Tibial nerve (tissue), 4 donors: ENCODE measurements at regions not wholly inside any gene's neighbourhood (a gene's known extent, or its start where the extent isn't known, plus 50 kb on each side); places are given as distances from the start of the nearest gene placed in this dataset.

Source experiments
- DNase-seq, 2 donors: peaks; one replicate each; pipeline ENCODE4 v3.0.0-alpha.2; 2019; ENCODE audit warnings: low spot score in 2 of 2
- H3K27ac ChIP-seq, 4 donors: fragments of 200-600 bp; sonication (generic) in 3 of 4; one replicate each; pipeline ENCODE4 v1.5.1; 2017 to 2019; ENCODE audit warnings: mild to moderate bottlenecking in 1 of 4
- H3K27me3 ChIP-seq, 2 donors: fragments of 200-600 bp; sonication (generic) in 1 of 2; one replicate each; pipeline versions ENCODE4 v1.5.1 to v1.6.0; 2017 to 2019
- H3K36me3 ChIP-seq, 3 donors: fragments of 200-600 bp; sonication (generic); one replicate each; pipeline ENCODE4 v1.5.1; 2018 to 2019
- H3K4me1 ChIP-seq, 4 donors: fragments of 200-600 bp; sonication (generic) in 3 of 4; one replicate each; pipeline ENCODE4 v1.5.1; 2017 to 2019
- H3K4me3 ChIP-seq, 4 donors: fragments of 200-600 bp; sonication (generic) in 3 of 4; one replicate each; pipeline ENCODE4 v1.5.1; 2017 to 2019; ENCODE audit warnings: mild to moderate bottlenecking in 1 of 4, moderate library complexity in 1 of 4
- H3K9me3 ChIP-seq, 4 donors: fragments of 200-600 bp; sonication (generic) in 3 of 4; one replicate each; pipeline ENCODE4 v1.5.1; 2017 to 2019
- EP300 ChIP-seq, 2 donors: sonication (generic); formaldehyde crosslinking; IDR thresholded peaks; one replicate each; pipeline ENCODE4 v1.6.1; 2017; ENCODE audit warnings: antibody characterized with exemption in 2 of 2, mild to moderate bottlenecking in 1 of 2
- POLR2A ChIP-seq, 2 donors: fragments of 450-650 bp; IDR thresholded peaks; one replicate each; pipeline ENCODE4 v1.6.1; 2017; ENCODE audit warnings: antibody characterized with exemption in 2 of 2, mild to moderate bottlenecking in 2 of 2, moderate library complexity in 2 of 2
- WGBS, 2 donors: methylation state at CpG; one replicate each; pipeline ENCODE4 v1.1.5; 2018; 5-methylcytosine and 5-hydroxymethylcytosine counted together
- TF ChIP-seq, protein P1 (sequence below), 5 experiments: fragments of 200-600 bp in 3 of 5; fragments of 450-650 bp in 2 of 5; sonication (generic) in 3 of 5; IDR thresholded peaks; one replicate each; pipeline ENCODE4 v1.5.1; 2016 to 2019; ENCODE audit warnings: antibody characterized with exemption in 5 of 5, mild to moderate bottlenecking in 3 of 5, moderate library complexity in 2 of 5

DNA sequence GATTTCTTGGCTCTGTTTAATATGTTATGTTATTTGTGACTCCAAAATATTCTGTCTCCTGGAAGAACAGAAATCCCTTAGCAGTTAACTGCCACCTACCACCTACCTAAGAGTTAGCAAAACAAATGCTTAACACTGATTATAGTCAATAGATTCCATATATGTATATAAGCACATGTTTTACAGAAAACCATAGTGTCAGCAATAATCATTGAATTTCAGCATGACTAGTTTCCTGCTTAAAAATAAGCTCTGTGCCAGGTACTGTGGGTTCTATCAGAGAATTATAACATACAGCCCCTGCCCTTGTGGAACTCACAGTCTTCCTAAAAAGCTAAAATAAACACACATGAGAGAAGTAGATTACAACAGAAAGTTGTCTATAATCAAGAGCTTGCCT is 561.9 kb upstream of the CAMK1G start:
- TF ChIP-seq, protein P1, sequence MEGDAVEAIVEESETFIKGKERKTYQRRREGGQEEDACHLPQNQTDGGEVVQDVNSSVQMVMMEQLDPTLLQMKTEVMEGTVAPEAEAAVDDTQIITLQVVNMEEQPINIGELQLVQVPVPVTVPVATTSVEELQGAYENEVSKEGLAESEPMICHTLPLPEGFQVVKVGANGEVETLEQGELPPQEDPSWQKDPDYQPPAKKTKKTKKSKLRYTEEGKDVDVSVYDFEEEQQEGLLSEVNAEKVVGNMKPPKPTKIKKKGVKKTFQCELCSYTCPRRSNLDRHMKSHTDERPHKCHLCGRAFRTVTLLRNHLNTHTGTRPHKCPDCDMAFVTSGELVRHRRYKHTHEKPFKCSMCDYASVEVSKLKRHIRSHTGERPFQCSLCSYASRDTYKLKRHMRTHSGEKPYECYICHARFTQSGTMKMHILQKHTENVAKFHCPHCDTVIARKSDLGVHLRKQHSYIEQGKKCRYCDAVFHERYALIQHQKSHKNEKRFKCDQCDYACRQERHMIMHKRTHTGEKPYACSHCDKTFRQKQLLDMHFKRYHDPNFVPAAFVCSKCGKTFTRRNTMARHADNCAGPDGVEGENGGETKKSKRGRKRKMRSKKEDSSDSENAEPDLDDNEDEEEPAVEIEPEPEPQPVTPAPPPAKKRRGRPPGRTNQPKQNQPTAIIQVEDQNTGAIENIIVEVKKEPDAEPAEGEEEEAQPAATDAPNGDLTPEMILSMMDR (IDR thresholded peaks at IDR 0.05): no peak
- TF ChIP-seq POLR2A (IDR thresholded peaks at IDR 0.05) (no peak), EP300 (IDR thresholded peaks at IDR 0.05) (no peak)
- H3K27ac ChIP-seq: no peak overlapping the region
- no peaks in the 10 kb centered on the region for H3K27me3 ChIP-seq
- no peaks in the 10 kb centered on the region for H3K36me3 ChIP-seq
- no peak overlapping the region for H3K4me3 ChIP-seq
- DNase-seq: no peak
- no peaks in the 10 kb centered on the region for H3K4me1 ChIP-seq
- peaks cover 0 to 21% (median 0%) of the 10 kb centered on the region in 4 donors for H3K9me3 ChIP-seq

DNA sequence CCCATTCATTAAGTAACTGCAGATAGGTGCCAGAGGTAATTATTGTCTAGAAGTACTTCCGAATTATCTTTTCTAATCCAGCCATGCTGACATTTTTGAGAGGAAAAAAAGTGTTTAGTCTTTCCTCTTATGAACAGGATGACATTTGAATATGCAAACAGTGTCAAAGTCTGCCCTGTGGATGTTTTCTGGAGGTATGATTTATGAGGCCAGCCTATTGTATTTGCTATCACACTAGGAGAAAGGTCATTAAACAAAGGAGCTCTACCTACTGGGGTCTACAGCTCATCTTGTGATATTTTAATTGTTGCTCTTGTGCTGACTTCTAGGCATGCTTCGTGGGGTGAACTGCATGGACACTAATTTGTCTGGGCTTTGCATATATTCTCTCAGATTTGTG is 559.7 kb upstream of the CAMK1G start:
- Histone ChIP-seq H3K27me3 (no peaks in the 10 kb centered on the region), H3K36me3 (no peaks in the 10 kb centered on the region), H3K4me1 (no peaks in the 10 kb centered on the region), H3K4me3 (no peak overlapping the region), H3K27ac (no peak overlapping the region), H3K9me3 (peaks cover 0 to 13% (median 0%) of the 10 kb centered on the region in 4 donors)
- no peak for DNase-seq
- no peak for TF ChIP-seq EP300 (IDR thresholded peaks at IDR 0.05)
- no peak for TF ChIP-seq POLR2A (IDR thresholded peaks at IDR 0.05)
- TF ChIP-seq, protein P1 (IDR thresholded peaks at IDR 0.05): no peak
- WGBS, 2 donors: 71 to 76% methylated on average over 2 of the region's 2 CpGs

DNA sequence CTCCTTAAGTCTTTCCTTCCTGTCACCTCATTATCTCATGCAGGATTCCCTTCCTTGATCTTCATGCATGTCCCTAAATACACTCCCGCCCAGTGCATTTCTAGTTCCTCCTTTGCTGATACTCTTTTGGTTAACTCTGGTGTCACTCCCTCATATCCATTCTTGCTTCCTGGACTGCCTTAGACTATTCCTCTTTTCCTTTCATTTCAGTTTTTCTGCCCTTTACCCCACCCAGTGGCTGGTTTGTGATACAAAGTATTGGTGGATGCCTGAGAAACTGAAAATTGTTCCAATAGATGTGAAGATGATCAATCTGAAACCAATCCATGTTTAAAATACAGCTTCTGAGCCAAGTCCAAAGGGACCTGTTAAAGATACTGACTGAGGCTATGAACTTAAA is 553.8 kb upstream of the CAMK1G start:
- DNase-seq: no peak
- no peaks in the 10 kb centered on the region for H3K36me3 ChIP-seq
- WGBS, 2 donors: 79 to 85% methylated on average over 1 of the region's 1 CpG
- no peaks in the 10 kb centered on the region for H3K9me3 ChIP-seq
- H3K27me3 ChIP-seq: no peaks in the 10 kb centered on the region
- TF ChIP-seq, protein P1 (IDR thresholded peaks at IDR 0.05): no peak
- no peak for TF ChIP-seq POLR2A (IDR thresholded peaks at IDR 0.05)
- TF ChIP-seq EP300 (IDR thresholded peaks at IDR 0.05): no peak
- no peak overlapping the region for H3K4me3 ChIP-seq
- H3K27ac ChIP-seq: no peak overlapping the region
- no peaks in the 10 kb centered on the region for H3K4me1 ChIP-seq

DNA sequence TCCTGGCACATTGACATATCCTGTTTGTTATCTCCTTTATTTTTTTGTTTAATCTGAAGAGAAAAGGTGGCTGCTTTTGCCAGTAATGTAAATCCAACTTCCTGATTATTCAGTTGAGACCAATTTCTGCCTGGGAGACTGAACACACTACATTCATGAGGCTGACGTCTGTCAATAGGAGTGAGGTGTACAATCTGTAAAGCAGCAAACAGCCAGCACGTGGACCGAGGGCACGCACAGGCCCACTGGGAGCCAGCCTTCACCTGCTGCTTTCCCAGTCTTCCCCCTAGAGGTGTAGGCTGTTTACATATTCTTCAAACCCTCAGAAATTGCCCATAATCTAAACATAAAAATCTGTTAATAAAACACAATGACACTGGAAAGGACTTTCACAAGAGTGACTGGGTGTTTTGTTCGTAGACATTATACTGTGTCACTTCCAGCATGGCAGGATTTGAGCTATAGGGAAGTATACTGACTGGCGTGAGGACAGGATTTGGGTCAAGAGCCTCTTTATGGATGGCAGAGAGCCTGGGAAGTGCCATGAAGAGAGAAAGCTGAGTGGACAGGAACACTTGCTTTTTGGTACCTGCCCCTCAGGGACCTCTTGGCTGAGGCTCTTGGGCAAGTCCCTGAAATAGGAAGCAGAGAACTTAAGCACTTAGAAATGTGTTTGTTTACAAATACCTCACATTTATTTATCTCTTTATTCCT is 552.9 kb upstream of the CAMK1G start:
- no peak for DNase-seq
- no peak overlapping the region for H3K27ac ChIP-seq
- no peaks in the 10 kb centered on the region for H3K36me3 ChIP-seq
- no peaks in the 10 kb centered on the region for H3K9me3 ChIP-seq
- no peaks in the 10 kb centered on the region for H3K27me3 ChIP-seq
- H3K4me3 ChIP-seq: no peak overlapping the region
- no peak for TF ChIP-seq EP300 (IDR thresholded peaks at IDR 0.05)
- no peak for TF ChIP-seq POLR2A (IDR thresholded peaks at IDR 0.05)
- TF ChIP-seq, protein P1 (IDR thresholded peaks at IDR 0.05): no peak
- no peaks in the 10 kb centered on the region for H3K4me1 ChIP-seq
- WGBS, 2 donors: 67 to 74% methylated on average over 6 of the region's 6 CpGs

DNA sequence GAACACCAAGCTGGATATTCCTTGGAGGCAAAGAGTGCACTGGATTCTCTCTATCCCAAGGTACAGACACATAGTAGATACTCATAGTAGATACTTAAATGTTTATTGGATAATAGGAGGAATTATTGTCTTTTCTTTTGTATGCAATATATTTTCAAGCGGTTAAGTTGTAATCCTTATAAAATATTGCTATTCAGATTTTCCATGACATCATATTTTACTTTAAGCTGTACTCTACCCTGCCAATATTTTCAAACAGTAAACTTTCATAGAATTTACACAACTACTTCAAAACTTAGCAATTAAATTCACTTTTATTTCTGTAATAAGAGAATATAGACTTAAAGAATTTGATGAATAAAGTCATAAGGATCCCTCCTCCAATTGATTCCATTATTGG is 546.5 kb upstream of the CAMK1G start:
- no peak overlapping the region for H3K4me3 ChIP-seq
- TF ChIP-seq, protein P1 (IDR thresholded peaks at IDR 0.05): no peak
- TF ChIP-seq POLR2A (IDR thresholded peaks at IDR 0.05): no peak
- no peak for TF ChIP-seq EP300 (IDR thresholded peaks at IDR 0.05)
- H3K27me3 ChIP-seq: no peaks in the 10 kb centered on the region
- H3K4me1 ChIP-seq: no peaks in the 10 kb centered on the region
- no peak overlapping the region for H3K27ac ChIP-seq
- no peaks in the 10 kb centered on the region for H3K36me3 ChIP-seq
- no peak for DNase-seq
- no peaks in the 10 kb centered on the region for H3K9me3 ChIP-seq
- 83 to 86% methylated on average over 1 of the region's 1 CpG for WGBS, 2 donors
